ENCODE measurements at regions not wholly inside any gene's neighbourhood (a gene's known extent, or its start where the extent isn't known, plus 50 kb on each side); places are given as distances from the start of the nearest gene placed in this dataset.

DNA sequence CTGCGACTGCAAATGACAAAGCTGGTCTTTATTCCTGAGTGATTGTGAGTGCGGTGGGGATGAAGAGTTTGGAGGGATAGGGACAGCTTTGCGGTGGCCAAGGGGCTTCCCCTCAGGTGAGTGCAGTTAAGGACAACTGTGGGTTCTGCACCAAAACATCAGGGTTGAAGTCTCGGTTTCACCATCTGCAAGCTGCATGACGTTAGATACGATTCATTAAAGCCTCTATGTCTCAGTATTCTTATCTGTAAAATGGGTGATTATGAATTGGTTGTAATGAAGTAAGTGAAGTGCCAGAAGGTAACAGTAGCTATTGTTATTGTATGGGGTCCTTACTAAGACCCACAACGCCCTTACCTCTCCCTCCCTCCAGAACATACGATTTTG is 226.8 kb upstream of the DAPK1 start:
- DNase-seq (ENCODE audit: insufficient read length, low spot score) (no peak), FAIRE-seq (no peak)

GRCh38 chr9:87271696-87272477 is 225.8 kb upstream of the DAPK1 start:
- DNase-seq (ENCODE audit: insufficient read length, low spot score) (no peak), FAIRE-seq (no peak)

DNA sequence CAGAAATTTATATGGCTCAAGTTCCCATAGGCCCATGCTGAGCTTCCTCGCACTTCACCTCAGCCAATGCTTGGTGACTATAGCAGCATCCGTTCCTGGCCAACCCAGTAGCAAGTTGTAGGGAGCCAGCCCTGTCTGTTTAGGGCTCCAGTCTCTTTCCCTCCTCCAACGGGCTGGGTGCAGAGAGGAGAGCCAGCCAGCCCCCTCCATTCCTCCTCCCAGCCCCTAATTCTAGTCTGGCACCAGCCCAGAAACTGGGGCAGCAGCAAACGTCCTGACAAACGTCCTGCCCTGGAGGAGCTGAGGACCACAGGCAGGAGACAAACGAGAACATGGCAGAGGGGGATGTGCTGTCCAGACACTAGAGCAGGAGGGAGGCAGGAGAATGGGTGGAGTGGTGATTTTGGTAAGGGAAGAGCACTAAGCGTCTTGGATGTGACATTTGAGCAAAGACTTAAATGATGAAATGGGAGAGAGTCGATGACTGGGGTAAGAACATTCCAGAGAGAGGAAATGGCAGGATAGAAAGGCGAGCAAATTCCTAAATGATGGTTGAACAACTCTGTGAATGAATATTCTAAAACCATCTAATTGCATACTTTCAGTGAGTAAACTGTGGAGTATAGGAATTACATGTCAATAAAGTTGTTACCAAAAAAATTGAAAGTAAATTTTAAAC is 222.5 kb upstream of the DAPK1 start:
- no peak for DNase-seq (ENCODE audit: insufficient read length, low spot score)
- FAIRE-seq: no peak

DNA sequence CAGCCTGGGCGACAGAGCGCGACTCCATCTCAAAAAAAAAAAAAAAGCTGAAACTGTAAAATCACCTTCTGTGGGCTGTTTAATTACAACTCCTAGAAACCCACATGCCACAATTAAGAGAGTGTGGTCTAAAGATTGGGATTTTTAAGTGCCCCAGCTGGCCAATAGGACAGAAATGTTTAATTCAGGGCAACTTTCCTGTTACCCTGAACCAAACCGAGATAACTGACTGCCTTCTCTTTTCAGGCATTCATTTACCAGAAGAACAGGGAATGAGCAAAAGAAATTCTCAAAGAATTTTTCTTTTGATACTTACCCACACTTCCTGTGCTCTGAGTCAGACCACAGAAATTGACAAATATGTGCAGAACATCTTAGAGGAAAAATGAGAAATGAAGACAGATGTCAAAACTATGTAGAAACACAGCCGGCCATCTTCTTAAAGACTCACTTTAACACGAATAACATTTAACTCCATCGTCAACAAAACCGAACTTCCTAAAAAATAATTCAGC is 221.3 kb upstream of the DAPK1 start:
- DNase-seq (ENCODE audit: insufficient read length, low spot score) (peak; percentile 21), FAIRE-seq (no peak)

- DNase-seq (ENCODE audit: insufficient read length, low spot score) (no peak), FAIRE-seq (no peak)
These were observed 220.8 kb upstream of the DAPK1 start for GRCh38 chr9:87276851-87277261.

GRCh38 chr9:87277346-87277745 is 220.3 kb upstream of the DAPK1 start:
- FAIRE-seq: no peak
- no peak for DNase-seq (ENCODE audit: insufficient read length, low spot score)

- DNase-seq (ENCODE audit: insufficient read length, low spot score) (no peak), FAIRE-seq (no peak)
These were observed 218.5 kb upstream of the DAPK1 start for GRCh38 chr9:87278971-87279733.

- DNase-seq (ENCODE audit: insufficient read length, low spot score) (no peak), FAIRE-seq (no peak)
These were observed 217.2 kb upstream of the DAPK1 start for GRCh38 chr9:87280421-87280820.

GRCh38 chr9:87282538-87282937 is 215.1 kb upstream of the DAPK1 start:
- FAIRE-seq: no peak

DNA sequence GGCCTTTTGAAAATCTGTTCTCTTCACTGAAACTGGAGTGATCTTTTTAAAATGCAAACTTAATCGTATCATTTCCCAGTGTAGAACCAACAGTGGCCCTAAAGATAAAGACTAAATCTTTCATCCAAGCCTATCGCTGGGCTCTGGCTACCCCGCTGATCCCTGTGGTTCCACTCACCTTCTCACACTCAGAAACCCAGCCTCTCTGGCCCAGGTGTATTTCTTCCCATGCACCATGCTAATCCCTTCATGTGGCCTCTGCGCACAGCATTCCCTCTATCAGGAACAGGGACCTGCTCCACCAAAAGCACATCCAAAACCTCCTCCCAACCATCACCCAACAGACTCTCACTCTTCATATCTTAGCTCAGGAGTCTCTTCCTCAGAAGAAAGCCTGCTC is 214.1 kb upstream of the DAPK1 start:
- FAIRE-seq: no peak

More at GRCh38 chr9:87282538-87282937, 215.1 kb upstream of the DAPK1 start:
- DNase-seq (ENCODE audit: insufficient read length, low spot score): no peak

DNA sequence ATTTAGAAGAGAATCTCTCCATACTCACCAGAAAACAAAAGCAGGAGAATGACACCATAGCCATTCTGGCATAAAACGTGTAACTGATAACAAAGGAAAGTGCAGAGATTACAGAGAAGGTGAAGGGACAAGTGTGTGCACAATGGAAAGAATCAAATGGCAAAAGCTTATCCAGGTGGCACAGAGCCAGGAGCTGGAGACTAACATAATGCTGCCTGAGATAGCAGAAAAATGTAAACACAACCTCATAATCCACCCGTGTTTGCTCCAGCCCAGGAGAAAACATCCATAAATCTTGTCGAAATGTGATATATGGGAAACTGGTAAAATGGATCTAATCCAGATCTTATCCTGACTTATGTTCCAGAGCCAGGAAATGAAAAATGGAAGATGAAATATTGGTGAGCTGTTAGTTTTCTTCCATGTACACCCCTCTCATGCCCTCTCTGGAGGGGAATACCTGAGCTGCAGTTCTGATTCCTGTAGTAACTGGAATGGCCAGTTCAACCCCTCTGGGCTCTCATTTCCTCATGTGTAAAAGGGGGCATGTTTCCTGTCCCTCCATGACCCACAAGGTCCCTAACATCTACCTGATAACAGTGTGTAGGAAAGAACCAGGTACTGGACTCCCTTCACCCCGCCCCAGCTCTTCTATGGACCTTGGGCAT is 212.3 kb upstream of the DAPK1 start:
- no peak for DNase-seq (ENCODE audit: insufficient read length, low spot score)
- no peak for FAIRE-seq

More for the DNA sequence above, 214.1 kb upstream of the DAPK1 start:
- no peak for DNase-seq (ENCODE audit: insufficient read length, low spot score)

GRCh38 chr9:87286506-87286905 is 211.2 kb upstream of the DAPK1 start:
- DNase-seq (ENCODE audit: insufficient read length, low spot score) (no peak), FAIRE-seq (no peak)

DNA sequence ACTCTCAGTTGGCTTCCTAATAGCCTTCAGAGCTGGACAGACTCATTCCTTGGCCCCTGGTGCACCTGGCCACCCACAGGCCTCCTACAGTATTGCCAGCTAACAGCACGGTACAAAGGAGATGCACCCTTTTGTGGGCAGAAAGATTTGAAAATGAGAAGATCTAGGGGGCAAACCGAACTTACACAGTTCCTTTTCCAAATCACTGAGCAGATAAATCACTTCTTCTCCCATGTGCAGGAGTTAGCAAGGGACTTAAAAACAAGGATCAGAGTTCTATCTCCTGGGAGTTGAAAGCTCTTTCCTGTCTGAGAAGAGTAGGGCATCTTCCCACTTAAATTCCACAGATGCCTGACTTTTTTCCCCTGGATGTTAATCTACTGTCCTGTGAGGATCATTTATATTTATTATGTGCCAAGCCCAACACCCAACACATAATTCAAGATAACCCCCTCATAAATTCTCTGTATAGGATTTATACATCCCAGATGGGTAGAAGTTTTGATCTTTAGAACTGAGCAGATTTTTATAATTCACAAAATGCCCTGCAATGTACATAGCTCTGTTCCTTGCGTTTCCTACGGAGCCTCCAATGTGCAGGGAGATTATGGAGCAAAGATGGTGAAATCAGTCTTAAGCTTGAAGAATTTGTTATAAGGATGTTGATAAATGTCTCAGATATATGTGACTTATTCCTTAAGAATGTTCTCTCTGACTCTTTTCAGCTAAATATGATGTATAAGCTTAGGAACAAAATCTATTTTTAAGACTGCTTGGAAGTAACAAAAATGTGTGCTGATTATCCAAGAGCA is 207.2 kb upstream of the DAPK1 start:
- no peak for DNase-seq (ENCODE audit: insufficient read length, low spot score)
- FAIRE-seq: no peak

GRCh38 chr9:87292449-87293191 is 205.0 kb upstream of the DAPK1 start:
- DNase-seq (ENCODE audit: insufficient read length, low spot score) (no peak), FAIRE-seq (no peak)

DNA sequence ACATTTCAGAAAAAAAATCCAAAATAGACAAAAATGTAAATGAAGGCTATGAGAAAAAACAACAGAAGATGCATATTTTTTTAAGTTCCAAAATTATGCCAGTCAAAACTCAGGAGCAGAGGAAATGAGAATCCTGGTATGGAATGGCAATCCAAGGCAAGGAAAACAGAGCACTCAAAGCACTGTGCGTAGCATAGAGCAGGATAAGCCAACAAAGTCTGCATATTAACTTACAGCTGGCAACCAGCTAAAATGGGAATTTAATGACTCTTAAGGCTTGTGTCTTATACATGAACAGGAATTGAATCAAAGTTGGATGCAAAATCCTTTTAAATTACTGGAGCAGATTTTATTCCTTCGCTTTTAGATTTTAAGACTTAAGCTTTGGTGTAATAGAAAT is 203.5 kb upstream of the DAPK1 start:
- DNase-seq (ENCODE audit: insufficient read length, low spot score): no peak
- no peak for FAIRE-seq

DNA sequence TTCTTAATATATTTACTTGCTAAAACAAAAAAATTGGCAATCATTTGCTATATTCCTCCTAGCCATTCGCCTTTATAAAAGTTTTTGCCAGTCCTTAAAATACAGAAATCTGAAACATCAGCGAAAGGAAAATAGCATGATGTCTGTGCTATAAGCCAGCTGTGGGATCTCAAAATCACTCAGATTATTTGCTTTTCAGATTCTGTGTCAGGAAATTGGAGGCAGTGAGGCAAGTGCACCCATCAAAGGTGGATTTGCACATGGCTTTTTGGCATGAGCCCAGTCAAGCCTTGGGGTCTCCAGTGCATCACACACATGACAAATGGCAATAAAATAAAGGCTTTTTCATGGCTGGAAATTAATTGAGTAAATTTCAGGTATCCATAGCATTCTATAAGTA is 196.8 kb upstream of the DAPK1 start:
- FAIRE-seq (no peak), DNase-seq (ENCODE audit: insufficient read length, low spot score) (no peak)

DNA sequence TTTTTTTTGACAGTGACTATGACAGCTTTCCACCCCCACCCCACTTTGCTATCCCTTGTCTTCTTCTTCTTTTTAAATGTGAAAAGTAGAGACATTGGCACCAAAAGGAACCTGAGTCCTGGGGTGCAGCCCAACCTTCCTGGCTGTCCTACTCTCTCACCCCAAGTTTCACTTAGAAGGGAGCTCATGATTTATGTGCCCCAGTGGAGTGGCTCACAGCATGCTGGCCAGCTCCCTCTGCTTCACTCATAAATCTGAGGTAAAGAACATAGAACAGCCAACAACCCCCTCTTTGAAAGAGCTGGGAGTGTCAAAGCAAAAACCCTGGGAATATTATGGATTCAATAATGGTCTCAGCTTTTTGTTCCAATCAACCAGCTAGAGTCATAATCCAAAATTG is 196.3 kb upstream of the DAPK1 start:
- FAIRE-seq (no peak), DNase-seq (ENCODE audit: insufficient read length, low spot score) (no peak)

- DNase-seq (ENCODE audit: insufficient read length, low spot score) (no peak), FAIRE-seq (no peak)
These were observed 192.5 kb upstream of the DAPK1 start for GRCh38 chr9:87305151-87305550.

DNA sequence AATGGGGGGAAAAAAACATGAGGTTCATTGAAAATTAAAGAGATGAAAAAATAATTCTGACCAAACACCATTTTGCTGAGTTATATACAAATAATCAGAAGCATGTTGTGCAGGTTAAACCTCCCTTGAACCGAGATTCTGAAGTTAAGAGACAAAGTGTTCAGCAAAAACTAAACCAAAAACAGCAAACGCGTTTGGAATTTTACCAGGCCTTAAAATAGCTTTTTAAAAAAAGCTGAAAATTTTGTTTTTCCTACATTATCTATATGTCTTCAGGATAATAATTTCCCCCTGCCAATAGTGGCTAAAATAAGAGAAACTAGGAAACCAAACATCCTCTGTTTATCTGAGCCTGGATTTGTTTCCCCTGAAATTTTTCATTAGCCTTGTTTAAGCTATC is 191.7 kb upstream of the DAPK1 start:
- FAIRE-seq: no peak
- DNase-seq (ENCODE audit: insufficient read length, low spot score): no peak
